H1 (cell line): ENCODE measurements at regions not wholly inside any gene's neighbourhood (a gene's known extent, or its start where the extent isn't known, plus 50 kb on each side); places are given as distances from the start of the nearest gene placed in this dataset.
"Not testable (repeated sequence)": the region's sequence is repeated elsewhere in the genome, so short reads cannot be mapped to it uniquely, and the experiment has no call there.

Experiments
- CBX5 ChIP-seq: fragments of 300-800, 300-1000 bp; sonication (generic); IDR thresholded peaks from 2 replicates; pipeline ENCODE4 v1.7.1; 2016; ENCODE audit warnings: antibody characterized with exemption, low read length, low read depth
- EP300 ChIP-seq, 2 experiments: IDR thresholded peaks; 1 replicate in 1 of 2; 2 replicates in 1 of 2; pipeline ENCODE4 v1.6.1; 2011 to 2012; ENCODE audit warnings: low read depth in 2 of 2, low read length in 2 of 2, mild to moderate bottlenecking in 2 of 2, borderline replicate concordance in 1 of 2, inconsistent platforms in 1 of 2, moderate library complexity in 1 of 2
- POLR2A ChIP-seq, 2 experiments: IDR thresholded peaks; 1 replicate in 1 of 2; 2 replicates in 1 of 2; pipeline ENCODE4 v1.6.1; 2011; ENCODE audit warnings: low read depth in 2 of 2, low read length in 2 of 2, mild to moderate bottlenecking in 2 of 2; ENCODE audit errors: control extremely low read depth in 1 of 2
- RFX5 ChIP-seq: IDR thresholded peaks from 2 replicates; pipeline ENCODE4 v1.6.1; 2011; ENCODE audit warnings: low read depth, low read length, improper control_type of control experiment, borderline replicate concordance
- YY1 ChIP-seq: IDR thresholded peaks from 2 replicates; pipeline ENCODE4 v1.6.1; 2011; ENCODE audit warnings: low read depth, mild to moderate bottlenecking, low read length
- TF ChIP-seq, protein P1 (sequence below): IDR thresholded peaks from 2 replicates; pipeline ENCODE4 v1.6.1; 2012; ENCODE audit warnings: low read length, inconsistent platforms
- TF ChIP-seq, protein P2 (sequence below), 3 experiments: IDR thresholded peaks; 1 replicate in 2 of 3; 2 replicates in 1 of 3; pipeline versions ENCODE4 v1.5.1 to v1.6.1; 2011; ENCODE audit warnings: low read length in 3 of 3, mild to moderate bottlenecking in 3 of 3, inconsistent platforms in 2 of 3, low read depth in 1 of 3, moderate library complexity in 1 of 3; ENCODE audit not compliant: insufficient read depth in 1 of 3; ENCODE audit errors: control extremely low read depth in 1 of 3

GRCh38 chr1:226464587-226464971, 56.7 kb upstream of the PARP1 start:
- TF ChIP-seq, protein P1, sequence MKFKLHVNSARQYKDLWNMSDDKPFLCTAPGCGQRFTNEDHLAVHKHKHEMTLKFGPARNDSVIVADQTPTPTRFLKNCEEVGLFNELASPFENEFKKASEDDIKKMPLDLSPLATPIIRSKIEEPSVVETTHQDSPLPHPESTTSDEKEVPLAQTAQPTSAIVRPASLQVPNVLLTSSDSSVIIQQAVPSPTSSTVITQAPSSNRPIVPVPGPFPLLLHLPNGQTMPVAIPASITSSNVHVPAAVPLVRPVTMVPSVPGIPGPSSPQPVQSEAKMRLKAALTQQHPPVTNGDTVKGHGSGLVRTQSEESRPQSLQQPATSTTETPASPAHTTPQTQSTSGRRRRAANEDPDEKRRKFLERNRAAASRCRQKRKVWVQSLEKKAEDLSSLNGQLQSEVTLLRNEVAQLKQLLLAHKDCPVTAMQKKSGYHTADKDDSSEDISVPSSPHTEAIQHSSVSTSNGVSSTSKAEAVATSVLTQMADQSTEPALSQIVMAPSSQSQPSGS, result not testable (repeated sequence)
- not testable (repeated sequence) for TF ChIP-seq RFX5; POLR2A (IDR thresholded peaks at IDR 0.05; ENCODE audit: control extremely low read depth in 1 of 2, low read depth in 2 of 2, low read length in 2 of 2); CBX5; EP300 (IDR thresholded peaks at IDR 0.05; ENCODE audit: borderline replicate concordance in 1 of 2, low read depth in 2 of 2, low read length in 2 of 2); YY1
- TF ChIP-seq, protein P2, sequence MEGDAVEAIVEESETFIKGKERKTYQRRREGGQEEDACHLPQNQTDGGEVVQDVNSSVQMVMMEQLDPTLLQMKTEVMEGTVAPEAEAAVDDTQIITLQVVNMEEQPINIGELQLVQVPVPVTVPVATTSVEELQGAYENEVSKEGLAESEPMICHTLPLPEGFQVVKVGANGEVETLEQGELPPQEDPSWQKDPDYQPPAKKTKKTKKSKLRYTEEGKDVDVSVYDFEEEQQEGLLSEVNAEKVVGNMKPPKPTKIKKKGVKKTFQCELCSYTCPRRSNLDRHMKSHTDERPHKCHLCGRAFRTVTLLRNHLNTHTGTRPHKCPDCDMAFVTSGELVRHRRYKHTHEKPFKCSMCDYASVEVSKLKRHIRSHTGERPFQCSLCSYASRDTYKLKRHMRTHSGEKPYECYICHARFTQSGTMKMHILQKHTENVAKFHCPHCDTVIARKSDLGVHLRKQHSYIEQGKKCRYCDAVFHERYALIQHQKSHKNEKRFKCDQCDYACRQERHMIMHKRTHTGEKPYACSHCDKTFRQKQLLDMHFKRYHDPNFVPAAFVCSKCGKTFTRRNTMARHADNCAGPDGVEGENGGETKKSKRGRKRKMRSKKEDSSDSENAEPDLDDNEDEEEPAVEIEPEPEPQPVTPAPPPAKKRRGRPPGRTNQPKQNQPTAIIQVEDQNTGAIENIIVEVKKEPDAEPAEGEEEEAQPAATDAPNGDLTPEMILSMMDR (IDR thresholded peaks at IDR 0.05; ENCODE audit: control extremely low read depth in 1 of 3, insufficient read depth in 1 of 3, low read depth in 1 of 3, low read length in 3 of 3), result not testable (repeated sequence)
